ENCODE measurements at regions not wholly inside any gene's neighbourhood (a gene's known extent, or its start where the extent isn't known, plus 50 kb on each side); places are given as distances from the start of the nearest gene placed in this dataset.

GRCh38 chr4:89665662-89666061 lies 171.3 kb downstream of the SNCA start:
- DNase-seq (ENCODE audit: low read depth in 2 of 2), result no peak

GRCh38 chr4:89664521-89664920 lies 172.4 kb downstream of the SNCA start:
- no peak for DNase-seq (ENCODE audit: low read depth in 2 of 2)

GRCh38 chr4:89661173-89661899 lies 175.6 kb downstream of the SNCA start:
- no peak for DNase-seq (ENCODE audit: low read depth in 2 of 2)

- no peak for DNase-seq (ENCODE audit: low read depth in 2 of 2)
These were observed 176.4 kb downstream of the SNCA start for GRCh38 chr4:89660444-89661172.

- DNase-seq (ENCODE audit: low read depth in 2 of 2), result no peak
These were observed 178.3 kb downstream of the SNCA start for GRCh38 chr4:89658701-89659024.

- no peak for DNase-seq (ENCODE audit: low read depth in 2 of 2)
These were observed 178.8 kb downstream of the SNCA start for GRCh38 chr4:89657931-89658700.

GRCh38 chr4:89653012-89653411 lies 183.9 kb downstream of the SNCA start:
- no peak for DNase-seq (ENCODE audit: low read depth in 2 of 2)

GRCh38 chr4:89645482-89645881 lies 191.5 kb downstream of the SNCA start:
- DNase-seq (ENCODE audit: low read depth in 2 of 2), result no peak

GRCh38 chr4:89641367-89641687 lies 195.6 kb downstream of the SNCA start:
- no peak for DNase-seq (ENCODE audit: low read depth in 2 of 2)

- DNase-seq (ENCODE audit: low read depth in 2 of 2), result no peak
These were observed 196.2 kb downstream of the SNCA start for GRCh38 chr4:89640620-89641366.

GRCh38 chr4:89639395-89639794 lies 197.6 kb downstream of the SNCA start:
- no peak for DNase-seq (ENCODE audit: low read depth in 2 of 2)

- DNase-seq (ENCODE audit: low read depth in 2 of 2), result no peak
These were observed 211.2 kb downstream of the SNCA start for GRCh38 chr4:89625599-89626293.

- DNase-seq (ENCODE audit: low read depth in 2 of 2), result no peak
These were observed 217.6 kb downstream of the SNCA start for GRCh38 chr4:89619206-89619962.

- DNase-seq (ENCODE audit: low read depth in 2 of 2), result no peak
These were observed 218.8 kb downstream of the SNCA start for GRCh38 chr4:89618151-89618550.

- no peak for DNase-seq (ENCODE audit: low read depth in 2 of 2)
These were observed 219.6 kb downstream of the SNCA start for GRCh38 chr4:89617317-89617716.

GRCh38 chr4:89616382-89616781 lies 220.6 kb downstream of the SNCA start:
- no peak for DNase-seq (ENCODE audit: low read depth in 2 of 2)

GRCh38 chr4:89615051-89615450 lies 221.9 kb downstream of the SNCA start:
- no peak for DNase-seq (ENCODE audit: low read depth in 2 of 2)

- no peak for DNase-seq (ENCODE audit: low read depth in 2 of 2)
These were observed 222.8 kb downstream of the SNCA start for GRCh38 chr4:89614155-89614554.

- no peak for DNase-seq (ENCODE audit: low read depth in 2 of 2)
These were observed 226.7 kb downstream of the SNCA start for GRCh38 chr4:89610236-89610635.

- DNase-seq (ENCODE audit: low read depth in 2 of 2), result no peak
These were observed 227.2 kb downstream of the SNCA start for GRCh38 chr4:89609756-89610155.

- no peak for DNase-seq (ENCODE audit: low read depth in 2 of 2)
These were observed 232.0 kb downstream of the SNCA start for GRCh38 chr4:89604951-89605350.

Data from stimulated activated CD8-positive, alpha-beta memory T cell treated with anti-CD3 and anti-CD28 coated beads, Interleukin-15, amount 100 ng/mL, for 48 hours (primary cell).